Immature natural killer cell (primary cell): ENCODE measurements at regions not wholly inside any gene's neighbourhood (a gene's known extent, or its start where the extent isn't known, plus 50 kb on each side); places are given as distances from the start of the nearest gene placed in this dataset.
"Not testable (repeated sequence)": the region's sequence is repeated elsewhere in the genome, so short reads cannot be mapped to it uniquely, and the experiment has no call there.

Experiments
- DNase-seq, 3 donors: peaks; one replicate each; pipeline ENCODE4 v3.0.0; 2022; ENCODE audit warnings: mixed read lengths in 1 of 3
- H3K27ac Mint-ChIP-seq, 6 donors: one replicate each; pipeline ENCODE4 v1.8.0; 2020; ENCODE audit warnings: mixed read lengths in 6 of 6, mild to moderate bottlenecking in 5 of 6, inconsistent platforms in 4 of 6, moderate library complexity in 3 of 6
- H3K27me3 Mint-ChIP-seq, 3 donors: one replicate each; pipeline ENCODE4 v1.8.0; 2020 to 2021; ENCODE audit warnings: low read depth in 3 of 3, mild to moderate bottlenecking in 3 of 3, mixed read lengths in 3 of 3, moderate library complexity in 3 of 3, inconsistent platforms in 1 of 3
- H3K36me3 Mint-ChIP-seq, 3 donors: one replicate each; pipeline ENCODE4 v1.8.0; 2020; ENCODE audit warnings: mixed read lengths in 3 of 3, inconsistent platforms in 2 of 3, mild to moderate bottlenecking in 2 of 3
- H3K4me1 Mint-ChIP-seq, 2 donors: one replicate each; pipeline ENCODE4 v1.8.0; 2020; ENCODE audit warnings: inconsistent platforms in 2 of 2, mild to moderate bottlenecking in 2 of 2, mixed read lengths in 2 of 2, moderate library complexity in 1 of 2
- H3K4me3 Mint-ChIP-seq, 5 donors: one replicate each; pipeline ENCODE4 v1.8.0; 2020; ENCODE audit warnings: mild to moderate bottlenecking in 5 of 5, mixed read lengths in 5 of 5, inconsistent platforms in 3 of 5, moderate library complexity in 3 of 5
- H3K9me3 Mint-ChIP-seq, 6 donors: one replicate each; pipeline ENCODE4 v1.8.0; 2020; ENCODE audit warnings: mild to moderate bottlenecking in 6 of 6, mixed read lengths in 6 of 6, inconsistent platforms in 4 of 6, moderate library complexity in 3 of 6

GRCh38 chr14:106455026-106455425 lies 928.6 kb downstream of the TMEM121 start:
- Mint-ChIP-seq H3K36me3 (no peaks in the 10 kb centered on the region), H3K27me3 (peaks cover 2 to 7% (median 3%) of the 10 kb centered on the region in 3 donors), H3K4me3 (no peak overlapping the region), H3K4me1 (peaks cover 2 to 4% of the 10 kb centered on the region in 2 donors), H3K9me3 (no peaks in the 10 kb centered on the region), H3K27ac (no peak overlapping the region)
- no peak for DNase-seq

GRCh38 chr14:106459971-106460730 lies 933.8 kb downstream of the TMEM121 start:
- Mint-ChIP-seq H3K9me3 (no peaks in the 10 kb centered on the region), H3K4me1 (peaks cover 4 to 5% of the 10 kb centered on the region in 2 donors), H3K36me3 (no peaks in the 10 kb centered on the region), H3K27me3 (peaks cover 0 to 7% (median 0%) of the 10 kb centered on the region in 3 donors), H3K27ac (no peak overlapping the region), H3K4me3 (no peak overlapping the region)
- DNase-seq: peak; percentile 56 to 73 (median 62)

GRCh38 chr14:106460916-106461315 lies 934.5 kb downstream of the TMEM121 start:
- H3K36me3 Mint-ChIP-seq: no peaks in the 10 kb centered on the region
- H3K27me3 Mint-ChIP-seq: peaks cover 0 to 5% (median 0%) of the 10 kb centered on the region in 3 donors
- no peak overlapping the region for H3K4me3 Mint-ChIP-seq
- no peaks in the 10 kb centered on the region for H3K9me3 Mint-ChIP-seq
- H3K27ac Mint-ChIP-seq: no peak overlapping the region
- H3K4me1 Mint-ChIP-seq: peaks cover 4 to 5% of the 10 kb centered on the region in 2 donors
- no peak for DNase-seq

- not testable (repeated sequence) for H3K4me3 Mint-ChIP-seq, H3K4me1 Mint-ChIP-seq, H3K27ac Mint-ChIP-seq, DNase-seq, H3K27me3 Mint-ChIP-seq, H3K36me3 Mint-ChIP-seq, H3K9me3 Mint-ChIP-seq
Measured at GRCh38 chr14:106466483-106466882, 940.1 kb downstream of the TMEM121 start.

GRCh38 chr14:106468869-106469268 lies 942.5 kb downstream of the TMEM121 start:
- H3K4me1 Mint-ChIP-seq, H3K4me3 Mint-ChIP-seq, H3K27ac Mint-ChIP-seq, H3K36me3 Mint-ChIP-seq, H3K9me3 Mint-ChIP-seq, H3K27me3 Mint-ChIP-seq: not testable (repeated sequence)
- DNase-seq: peak in 1 of 3 donors; percentile 10

- not testable (repeated sequence) for H3K4me1 Mint-ChIP-seq, H3K9me3 Mint-ChIP-seq, H3K36me3 Mint-ChIP-seq, H3K27me3 Mint-ChIP-seq, DNase-seq
- Mint-ChIP-seq H3K27ac (peak overlapping the region in 4 of 6 donors; percentile 48 to 82 (median 74)), H3K4me3 (peak overlapping the region in 2 of 5 donors; percentile 13 to 25)
Measured at GRCh38 chr14:106470028-106470427, 943.6 kb downstream of the TMEM121 start.

- H3K4me1 Mint-ChIP-seq, DNase-seq, H3K27ac Mint-ChIP-seq, H3K9me3 Mint-ChIP-seq, H3K4me3 Mint-ChIP-seq, H3K36me3 Mint-ChIP-seq, H3K27me3 Mint-ChIP-seq: not testable (repeated sequence)
Measured at GRCh38 chr14:106474261-106475028, 948.1 kb downstream of the TMEM121 start.

- peak overlapping the region in 1 of 6 donors; percentile 7 for H3K27ac Mint-ChIP-seq
Measured at GRCh38 chr14:106475214-106475613, 948.8 kb downstream of the TMEM121 start.

GRCh38 chr14:106477600-106477999 lies 951.2 kb downstream of the TMEM121 start:
- not testable (repeated sequence) for H3K36me3 Mint-ChIP-seq, H3K4me3 Mint-ChIP-seq, H3K4me1 Mint-ChIP-seq, H3K27ac Mint-ChIP-seq, DNase-seq, H3K27me3 Mint-ChIP-seq, H3K9me3 Mint-ChIP-seq

More at GRCh38 chr14:106475214-106475613, 948.8 kb downstream of the TMEM121 start:
- not testable (repeated sequence) for H3K27me3 Mint-ChIP-seq, DNase-seq, H3K4me1 Mint-ChIP-seq, H3K9me3 Mint-ChIP-seq, H3K36me3 Mint-ChIP-seq, H3K4me3 Mint-ChIP-seq

GRCh38 chr14:106480287-106480686 lies 953.9 kb downstream of the TMEM121 start:
- not testable (repeated sequence) for H3K4me1 Mint-ChIP-seq, H3K36me3 Mint-ChIP-seq, H3K9me3 Mint-ChIP-seq, DNase-seq, H3K27me3 Mint-ChIP-seq, H3K27ac Mint-ChIP-seq, H3K4me3 Mint-ChIP-seq

GRCh38 chr14:106482213-106482612 lies 955.8 kb downstream of the TMEM121 start:
- not testable (repeated sequence) for H3K9me3 Mint-ChIP-seq, H3K4me3 Mint-ChIP-seq, H3K4me1 Mint-ChIP-seq, DNase-seq, H3K27ac Mint-ChIP-seq, H3K36me3 Mint-ChIP-seq, H3K27me3 Mint-ChIP-seq

- DNase-seq: no peak
- H3K4me3 Mint-ChIP-seq: no peak overlapping the region
- H3K4me1 Mint-ChIP-seq: no peaks in the 10 kb centered on the region
- no peak overlapping the region for H3K27ac Mint-ChIP-seq
- no peaks in the 10 kb centered on the region for H3K36me3 Mint-ChIP-seq
- no peaks in the 10 kb centered on the region for H3K27me3 Mint-ChIP-seq
- H3K9me3 Mint-ChIP-seq: no peaks in the 10 kb centered on the region
Measured at GRCh38 chr14:106487600-106487999, 961.2 kb downstream of the TMEM121 start.

GRCh38 chr14:106488291-106488690 lies 961.9 kb downstream of the TMEM121 start:
- Mint-ChIP-seq H3K36me3 (no peaks in the 10 kb centered on the region), H3K27ac (no peak overlapping the region), H3K4me1 (no peaks in the 10 kb centered on the region), H3K4me3 (no peak overlapping the region), H3K9me3 (no peaks in the 10 kb centered on the region), H3K27me3 (no peaks in the 10 kb centered on the region)
- no peak for DNase-seq

GRCh38 chr14:106489112-106489881 lies 962.9 kb downstream of the TMEM121 start:
- Mint-ChIP-seq H3K36me3 (no peaks in the 10 kb centered on the region), H3K4me1 (peaks cover 5 to 7% of the 10 kb centered on the region in 2 donors), H3K27me3 (no peaks in the 10 kb centered on the region), H3K9me3 (no peaks in the 10 kb centered on the region), H3K27ac (no peak overlapping the region), H3K4me3 (no peak overlapping the region)
- DNase-seq: no peak
